ENCODE measurements at regions not wholly inside any gene's neighbourhood (a gene's known extent, or its start where the extent isn't known, plus 50 kb on each side); places are given as distances from the start of the nearest gene placed in this dataset.

DNA sequence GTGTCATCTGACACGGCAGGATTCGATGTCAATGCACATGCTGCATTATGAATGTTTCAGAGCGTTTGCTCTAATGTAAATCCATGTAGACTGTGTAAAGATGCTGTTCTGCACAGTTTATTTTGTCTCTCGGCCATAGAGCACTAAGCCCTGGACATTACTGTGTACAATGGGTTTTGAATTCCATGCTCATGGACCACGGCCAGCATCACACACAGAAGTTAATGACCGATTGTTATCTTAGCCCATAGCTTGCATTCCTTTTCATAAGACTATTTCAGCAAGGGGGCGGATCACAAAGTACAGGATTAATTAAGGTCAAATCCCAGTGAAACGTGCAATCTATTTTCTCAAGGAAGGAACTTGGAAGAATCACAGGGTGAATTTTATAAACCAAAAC is 286.1 kb upstream of the TENM3 start:
- Histone ChIP-seq H3K36me3 (ENCODE audit: control insufficient read depth, insufficient read depth, low read length) (no peaks in the 10 kb centered on the region), H3K9ac (ENCODE audit: low read length) (no peak overlapping the region), H3K4me3 (ENCODE audit: low read length) (no peak overlapping the region), H3K27ac (ENCODE audit: low read depth, low read length) (no peak overlapping the region), H3K4me1 (ENCODE audit: control insufficient read depth, insufficient read depth, low read length) (peaks cover 3% of the 10 kb centered on the region), H3K27me3 (ENCODE audit: control insufficient read depth, insufficient read depth, low read length) (no peaks in the 10 kb centered on the region)

DNA sequence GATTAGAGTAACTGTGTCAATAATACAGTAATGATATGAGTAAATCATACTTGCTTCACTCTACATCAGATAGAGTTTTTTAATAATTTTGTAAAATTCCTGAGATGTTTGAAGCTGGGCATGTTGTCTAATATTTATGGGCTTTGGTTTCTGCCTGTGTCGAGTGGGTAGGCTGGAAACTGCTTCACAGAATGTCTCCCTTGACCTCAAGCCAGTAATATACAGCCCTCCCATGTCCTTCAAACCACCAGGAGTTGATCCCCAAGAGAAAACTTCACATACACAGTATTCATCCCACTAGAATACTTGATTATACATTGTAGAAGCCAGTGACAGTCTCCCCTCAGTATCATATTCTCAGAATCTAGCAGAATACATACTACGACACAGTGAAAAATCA is 284.8 kb upstream of the TENM3 start:
- Histone ChIP-seq H3K27ac (ENCODE audit: low read depth, low read length) (no peak overlapping the region), H3K36me3 (ENCODE audit: control insufficient read depth, insufficient read depth, low read length) (no peaks in the 10 kb centered on the region), H3K4me1 (ENCODE audit: control insufficient read depth, insufficient read depth, low read length) (peaks cover 3% of the 10 kb centered on the region), H3K9ac (ENCODE audit: low read length) (no peak overlapping the region), H3K4me3 (ENCODE audit: low read length) (no peak overlapping the region), H3K27me3 (ENCODE audit: control insufficient read depth, insufficient read depth, low read length) (no peaks in the 10 kb centered on the region)

DNA sequence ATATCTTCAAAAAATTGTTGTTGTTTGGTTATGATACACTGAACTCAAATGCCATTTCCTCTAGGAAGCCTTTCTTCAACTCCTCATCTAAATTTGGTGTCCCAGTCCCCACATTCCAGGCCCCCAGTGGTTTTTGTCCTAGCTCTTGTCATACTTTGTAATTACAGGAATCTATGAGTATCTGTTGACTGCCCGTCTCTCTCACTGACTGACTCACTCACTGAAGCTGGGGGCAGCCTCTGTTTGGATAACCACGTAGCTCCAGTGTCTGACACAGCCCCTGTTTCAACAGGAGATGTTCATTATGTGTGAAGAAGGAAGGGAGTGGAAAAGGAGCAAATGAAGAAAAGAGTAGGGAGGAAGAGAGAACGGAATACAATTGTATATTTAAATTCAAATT is 284.1 kb upstream of the TENM3 start:
- no peak overlapping the region for H3K27ac ChIP-seq (ENCODE audit: low read depth, low read length)
- H3K36me3 ChIP-seq (ENCODE audit: control insufficient read depth, insufficient read depth, low read length) = no peaks in the 10 kb centered on the region
- no peak overlapping the region for H3K9ac ChIP-seq (ENCODE audit: low read length)
- no peak overlapping the region for H3K4me3 ChIP-seq (ENCODE audit: low read length)
- no peaks in the 10 kb centered on the region for H3K27me3 ChIP-seq (ENCODE audit: control insufficient read depth, insufficient read depth, low read length)
- H3K4me1 ChIP-seq (ENCODE audit: control insufficient read depth, insufficient read depth, low read length) = peaks cover 3% of the 10 kb centered on the region

- no peaks in the 10 kb centered on the region for H3K27me3 ChIP-seq (ENCODE audit: control insufficient read depth, insufficient read depth, low read length)
- H3K4me1 ChIP-seq (ENCODE audit: control insufficient read depth, insufficient read depth, low read length) = peaks cover 3% of the 10 kb centered on the region
- H3K9ac ChIP-seq (ENCODE audit: low read length) = no peak overlapping the region
- no peak overlapping the region for H3K4me3 ChIP-seq (ENCODE audit: low read length)
- no peak overlapping the region for H3K27ac ChIP-seq (ENCODE audit: low read depth, low read length)
- H3K36me3 ChIP-seq (ENCODE audit: control insufficient read depth, insufficient read depth, low read length) = no peaks in the 10 kb centered on the region
Measured at GRCh38 chr4:181960384-181960783, 282.8 kb upstream of the TENM3 start.

DNA sequence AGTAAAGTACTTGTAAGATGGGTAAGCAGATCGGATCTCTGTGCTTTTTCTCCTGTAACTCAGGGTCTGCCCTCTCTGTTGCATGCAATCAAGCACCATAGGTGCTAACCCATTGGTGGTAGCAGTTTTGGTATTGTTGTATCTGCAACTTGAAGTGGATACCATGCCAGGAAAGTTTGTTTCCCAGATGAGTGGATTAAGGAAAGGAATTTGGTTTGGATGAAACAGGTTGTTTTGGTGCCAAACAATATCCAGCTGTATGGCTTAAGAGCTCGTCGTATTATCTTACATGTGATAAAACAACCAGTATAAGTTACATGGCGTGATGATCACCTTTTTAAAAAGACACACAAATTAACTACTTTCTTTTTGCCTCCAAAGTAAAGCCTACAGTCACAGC is 280.9 kb upstream of the TENM3 start:
- Histone ChIP-seq H3K36me3 (ENCODE audit: control insufficient read depth, insufficient read depth, low read length) (no peaks in the 10 kb centered on the region), H3K27ac (ENCODE audit: low read depth, low read length) (no peak overlapping the region), H3K4me1 (ENCODE audit: control insufficient read depth, insufficient read depth, low read length) (no peaks in the 10 kb centered on the region), H3K27me3 (ENCODE audit: control insufficient read depth, insufficient read depth, low read length) (no peaks in the 10 kb centered on the region), H3K4me3 (ENCODE audit: low read length) (no peak overlapping the region), H3K9ac (ENCODE audit: low read length) (no peak overlapping the region)

GRCh38 chr4:181964731-181965130 is 278.5 kb upstream of the TENM3 start:
- H3K36me3 ChIP-seq (ENCODE audit: control insufficient read depth, insufficient read depth, low read length) = no peaks in the 10 kb centered on the region
- H3K4me3 ChIP-seq (ENCODE audit: low read length) = no peak overlapping the region
- H3K27me3 ChIP-seq (ENCODE audit: control insufficient read depth, insufficient read depth, low read length) = no peaks in the 10 kb centered on the region
- H3K27ac ChIP-seq (ENCODE audit: low read depth, low read length) = no peak overlapping the region
- no peak overlapping the region for H3K9ac ChIP-seq (ENCODE audit: low read length)
- no peaks in the 10 kb centered on the region for H3K4me1 ChIP-seq (ENCODE audit: control insufficient read depth, insufficient read depth, low read length)

DNA sequence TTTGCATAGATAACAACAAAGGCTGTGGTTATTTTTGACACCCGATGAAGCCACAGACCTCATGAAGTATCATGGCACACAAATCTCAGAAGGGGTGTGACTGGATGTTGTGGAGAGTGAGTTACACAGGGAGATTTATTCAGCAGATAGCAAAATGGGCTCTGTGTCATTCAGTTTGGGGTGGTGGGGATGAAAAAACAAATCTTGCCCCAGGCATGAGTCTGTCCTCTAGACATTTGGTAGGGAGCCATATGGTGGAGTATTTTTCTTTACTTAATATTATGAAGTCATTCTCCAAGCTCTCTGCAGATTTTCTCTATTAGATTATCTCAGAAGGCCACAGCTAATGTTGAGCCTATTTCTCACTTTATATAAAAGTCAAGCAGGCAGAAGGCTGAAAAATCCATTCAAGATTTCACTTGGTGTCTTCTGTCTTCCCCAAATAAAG is 277.1 kb upstream of the TENM3 start:
- no peak overlapping the region for H3K9ac ChIP-seq (ENCODE audit: low read length)
- H3K27me3 ChIP-seq (ENCODE audit: control insufficient read depth, insufficient read depth, low read length) = no peaks in the 10 kb centered on the region
- H3K36me3 ChIP-seq (ENCODE audit: control insufficient read depth, insufficient read depth, low read length) = no peaks in the 10 kb centered on the region
- H3K4me3 ChIP-seq (ENCODE audit: low read length) = no peak overlapping the region
- H3K27ac ChIP-seq (ENCODE audit: low read depth, low read length) = no peak overlapping the region
- H3K4me1 ChIP-seq (ENCODE audit: control insufficient read depth, insufficient read depth, low read length) = no peaks in the 10 kb centered on the region

DNA sequence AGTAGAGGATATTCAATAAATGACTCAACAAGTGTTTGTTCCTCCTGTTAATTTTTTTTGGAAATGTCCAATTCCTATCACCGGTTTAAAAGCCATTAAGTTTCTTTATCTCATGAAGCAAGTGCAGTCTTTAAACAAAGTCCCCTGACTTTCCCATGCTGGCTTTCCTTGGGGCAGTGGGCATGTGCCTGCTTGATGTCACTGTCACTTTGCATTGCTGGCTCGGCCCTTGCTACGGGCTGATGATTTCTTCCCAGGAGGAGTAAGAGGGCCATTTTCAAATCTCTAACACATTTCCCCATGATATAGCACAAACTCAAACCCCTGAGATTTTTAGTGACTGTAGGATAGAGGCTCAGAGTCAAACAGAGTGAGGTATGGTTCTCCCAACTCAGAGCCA is 275.8 kb upstream of the TENM3 start:
- no peaks in the 10 kb centered on the region for H3K36me3 ChIP-seq (ENCODE audit: control insufficient read depth, insufficient read depth, low read length)
- no peak overlapping the region for H3K9ac ChIP-seq (ENCODE audit: low read length)
- H3K27ac ChIP-seq (ENCODE audit: low read depth, low read length) = no peak overlapping the region
- H3K4me1 ChIP-seq (ENCODE audit: control insufficient read depth, insufficient read depth, low read length) = no peaks in the 10 kb centered on the region
- H3K4me3 ChIP-seq (ENCODE audit: low read length) = no peak overlapping the region
- no peaks in the 10 kb centered on the region for H3K27me3 ChIP-seq (ENCODE audit: control insufficient read depth, insufficient read depth, low read length)

DNA sequence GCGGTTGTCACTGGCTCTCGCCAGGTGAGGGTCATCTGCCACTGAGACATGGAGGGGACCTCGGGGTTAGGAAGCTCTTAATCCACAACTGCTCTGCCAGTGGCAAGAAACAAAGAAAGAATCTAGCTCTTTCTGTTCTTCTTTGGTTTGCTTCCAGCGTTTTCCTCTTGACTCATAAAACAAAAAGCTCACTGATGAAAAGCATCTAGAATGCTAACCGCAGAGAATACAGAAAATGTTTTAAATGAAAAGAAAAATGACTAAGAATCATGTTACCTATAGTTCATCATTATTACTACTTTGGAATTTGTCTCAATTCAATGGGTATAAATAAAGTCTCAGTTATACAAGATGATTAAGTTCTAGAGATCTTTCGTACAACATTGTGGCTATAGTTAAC is 274.8 kb upstream of the TENM3 start:
- Histone ChIP-seq H3K4me1 (ENCODE audit: control insufficient read depth, insufficient read depth, low read length) (no peaks in the 10 kb centered on the region), H3K36me3 (ENCODE audit: control insufficient read depth, insufficient read depth, low read length) (no peaks in the 10 kb centered on the region), H3K9ac (ENCODE audit: low read length) (no peak overlapping the region), H3K27ac (ENCODE audit: low read depth, low read length) (no peak overlapping the region), H3K4me3 (ENCODE audit: low read length) (no peak overlapping the region), H3K27me3 (ENCODE audit: control insufficient read depth, insufficient read depth, low read length) (no peaks in the 10 kb centered on the region)

GRCh38 chr4:181969151-181969550 is 274.1 kb upstream of the TENM3 start:
- Histone ChIP-seq H3K27me3 (ENCODE audit: control insufficient read depth, insufficient read depth, low read length) (no peaks in the 10 kb centered on the region), H3K4me3 (ENCODE audit: low read length) (no peak overlapping the region), H3K9ac (ENCODE audit: low read length) (no peak overlapping the region), H3K4me1 (ENCODE audit: control insufficient read depth, insufficient read depth, low read length) (no peaks in the 10 kb centered on the region), H3K27ac (ENCODE audit: low read depth, low read length) (no peak overlapping the region), H3K36me3 (ENCODE audit: control insufficient read depth, insufficient read depth, low read length) (no peaks in the 10 kb centered on the region)

- Histone ChIP-seq H3K27me3 (ENCODE audit: control insufficient read depth, insufficient read depth, low read length) (no peaks in the 10 kb centered on the region), H3K27ac (ENCODE audit: low read depth, low read length) (no peak overlapping the region), H3K4me3 (ENCODE audit: low read length) (no peak overlapping the region), H3K4me1 (ENCODE audit: control insufficient read depth, insufficient read depth, low read length) (no peaks in the 10 kb centered on the region), H3K36me3 (ENCODE audit: control insufficient read depth, insufficient read depth, low read length) (no peaks in the 10 kb centered on the region), H3K9ac (ENCODE audit: low read length) (no peak overlapping the region)
Measured at GRCh38 chr4:181970366-181970765, 272.8 kb upstream of the TENM3 start.

DNA sequence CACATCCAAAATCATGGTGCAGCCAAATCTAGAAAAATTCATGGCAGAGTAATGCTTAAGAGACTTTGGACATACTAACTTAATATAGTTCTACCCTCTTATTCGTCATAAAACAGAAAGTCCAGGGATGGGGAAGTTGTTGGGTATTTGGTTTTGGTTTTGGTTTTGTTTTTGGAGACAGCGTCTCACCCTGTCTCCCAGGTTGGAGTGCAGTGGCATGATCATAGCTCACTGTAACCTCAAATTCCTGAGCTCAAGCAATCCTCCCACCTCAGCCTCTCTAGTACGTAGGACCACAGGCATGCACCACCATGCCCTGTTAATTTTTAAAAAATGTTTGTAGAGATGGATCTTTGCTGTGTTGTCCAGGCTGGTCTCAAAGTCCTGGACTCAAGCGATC is 271.8 kb upstream of the TENM3 start:
- Histone ChIP-seq H3K36me3 (ENCODE audit: control insufficient read depth, insufficient read depth, low read length) (no peaks in the 10 kb centered on the region), H3K9ac (ENCODE audit: low read length) (no peak overlapping the region), H3K27ac (ENCODE audit: low read depth, low read length) (no peak overlapping the region), H3K4me3 (ENCODE audit: low read length) (no peak overlapping the region), H3K27me3 (ENCODE audit: control insufficient read depth, insufficient read depth, low read length) (no peaks in the 10 kb centered on the region), H3K4me1 (ENCODE audit: control insufficient read depth, insufficient read depth, low read length) (no peaks in the 10 kb centered on the region)

- H3K27ac ChIP-seq (ENCODE audit: low read depth, low read length) = no peak overlapping the region
- H3K9ac ChIP-seq (ENCODE audit: low read length) = no peak overlapping the region
- no peaks in the 10 kb centered on the region for H3K4me1 ChIP-seq (ENCODE audit: control insufficient read depth, insufficient read depth, low read length)
- H3K27me3 ChIP-seq (ENCODE audit: control insufficient read depth, insufficient read depth, low read length) = no peaks in the 10 kb centered on the region
- no peaks in the 10 kb centered on the region for H3K36me3 ChIP-seq (ENCODE audit: control insufficient read depth, insufficient read depth, low read length)
- H3K4me3 ChIP-seq (ENCODE audit: low read length) = no peak overlapping the region
Measured at GRCh38 chr4:181971973-181972372, 271.2 kb upstream of the TENM3 start.

- Histone ChIP-seq H3K4me3 (ENCODE audit: low read length) (no peak overlapping the region), H3K27ac (ENCODE audit: low read depth, low read length) (no peak overlapping the region), H3K9ac (ENCODE audit: low read length) (no peak overlapping the region), H3K4me1 (ENCODE audit: control insufficient read depth, insufficient read depth, low read length) (no peaks in the 10 kb centered on the region), H3K27me3 (ENCODE audit: control insufficient read depth, insufficient read depth, low read length) (no peaks in the 10 kb centered on the region), H3K36me3 (ENCODE audit: control insufficient read depth, insufficient read depth, low read length) (no peaks in the 10 kb centered on the region)
Measured at GRCh38 chr4:181976764-181977163, 266.4 kb upstream of the TENM3 start.
